HG03442 (cell line): ENCODE measurements at regions not wholly inside any gene's neighbourhood (a gene's known extent, or its start where the extent isn't known, plus 50 kb on each side); places are given as distances from the start of the nearest gene placed in this dataset.
"Not testable (repeated sequence)": the region's sequence is repeated elsewhere in the genome, so short reads cannot be mapped to it uniquely, and the experiment has no call there.

ENCODE experiments used
- ATAC-seq: cut with Tn5 transposase; IDR thresholded peaks from one replicate; pipeline ENCODE4 v1.9.1; 2021; ENCODE audit warnings: mild to moderate bottlenecking, moderate library complexity; ENCODE audit not compliant: unreplicated experiment

- no peak for ATAC-seq
Measured at GRCh38 chr6:121904559-121904958, 469.1 kb downstream of the GJA1 start.

- ATAC-seq = no peak
Measured at GRCh38 chr6:121912905-121913304, 477.5 kb downstream of the GJA1 start.

- ATAC-seq = no peak
Measured at GRCh38 chr6:121917263-121917829, 481.9 kb downstream of the GJA1 start.

- ATAC-seq = no peak
Measured at GRCh38 chr6:121917834-121918559, 481.5 kb upstream of the HSF2 start.

GRCh38 chr6:121920616-121921015, 478.8 kb upstream of the HSF2 start:
- ATAC-seq = no peak

- no peak for ATAC-seq
Measured at GRCh38 chr6:121925024-121925423, 474.4 kb upstream of the HSF2 start.

GRCh38 chr6:121925534-121926255, 473.8 kb upstream of the HSF2 start:
- ATAC-seq = no peak

GRCh38 chr6:121929301-121929700, 470.2 kb upstream of the HSF2 start:
- no peak for ATAC-seq

- ATAC-seq = no peak
Measured at GRCh38 chr6:121932076-121932991, 467.1 kb upstream of the HSF2 start.

- no peak for ATAC-seq
Measured at GRCh38 chr6:121934451-121934850, 465.0 kb upstream of the HSF2 start.

- no peak for ATAC-seq
Measured at GRCh38 chr6:121940728-121941127, 458.7 kb upstream of the HSF2 start.

GRCh38 chr6:121944354-121944753, 455.1 kb upstream of the HSF2 start:
- no peak for ATAC-seq

- no peak for ATAC-seq
Measured at GRCh38 chr6:121951123-121951522, 448.3 kb upstream of the HSF2 start.

- ATAC-seq = no peak
Measured at GRCh38 chr6:121951918-121952379, 447.5 kb upstream of the HSF2 start.

GRCh38 chr6:121955401-121955800, 444.1 kb upstream of the HSF2 start:
- ATAC-seq = not testable (repeated sequence)

- no peak for ATAC-seq
Measured at GRCh38 chr6:121956782-121957181, 442.7 kb upstream of the HSF2 start.

GRCh38 chr6:121959501-121959900, 440.0 kb upstream of the HSF2 start:
- no peak for ATAC-seq

- no peak for ATAC-seq
Measured at GRCh38 chr6:121961619-121962125, 437.8 kb upstream of the HSF2 start.

- ATAC-seq = no peak
Measured at GRCh38 chr6:121963826-121964225, 435.6 kb upstream of the HSF2 start.

- ATAC-seq = no peak
Measured at GRCh38 chr6:121965739-121966138, 433.7 kb upstream of the HSF2 start.

GRCh38 chr6:121967631-121968030, 431.8 kb upstream of the HSF2 start:
- no peak for ATAC-seq
